ENCODE measurements at regions not wholly inside any gene's neighbourhood (a gene's known extent, or its start where the extent isn't known, plus 50 kb on each side); places are given as distances from the start of the nearest gene placed in this dataset.
"Not testable (repeated sequence)": the region's sequence is repeated elsewhere in the genome, so short reads cannot be mapped to it uniquely, and the experiment has no call there.

GRCh38 chr15:91625506-91625905, 228.0 kb upstream of the SLCO3A1 start:
- DNase-seq, result no peak

- DNase-seq, result no peak
Observed at GRCh38 chr15:91627473-91628278, 225.8 kb upstream of the SLCO3A1 start.

GRCh38 chr15:91630090-91630489, 223.4 kb upstream of the SLCO3A1 start:
- DNase-seq, result no peak

DNA sequence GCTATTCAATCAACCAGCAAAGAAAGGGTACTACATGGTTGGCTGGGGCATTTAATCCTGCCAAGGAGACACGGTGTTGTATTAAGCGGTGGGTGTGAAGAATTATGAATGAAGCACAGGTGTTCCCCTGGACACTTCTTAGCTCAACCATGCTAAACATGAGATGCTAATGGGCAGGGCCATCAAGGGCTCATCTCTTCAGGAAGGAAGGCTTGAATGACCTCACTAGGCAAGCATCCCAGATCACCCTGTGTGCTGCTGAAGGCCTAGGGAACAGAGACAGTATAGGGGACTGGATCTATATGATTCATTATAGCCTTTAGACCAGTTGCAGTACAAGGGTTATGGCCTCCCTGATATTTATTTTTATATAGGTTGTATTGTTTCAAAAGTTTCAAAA, 221.3 kb upstream of the SLCO3A1 start:
- no peak for DNase-seq

GRCh38 chr15:91632981-91633380, 220.5 kb upstream of the SLCO3A1 start:
- no peak for DNase-seq

DNA sequence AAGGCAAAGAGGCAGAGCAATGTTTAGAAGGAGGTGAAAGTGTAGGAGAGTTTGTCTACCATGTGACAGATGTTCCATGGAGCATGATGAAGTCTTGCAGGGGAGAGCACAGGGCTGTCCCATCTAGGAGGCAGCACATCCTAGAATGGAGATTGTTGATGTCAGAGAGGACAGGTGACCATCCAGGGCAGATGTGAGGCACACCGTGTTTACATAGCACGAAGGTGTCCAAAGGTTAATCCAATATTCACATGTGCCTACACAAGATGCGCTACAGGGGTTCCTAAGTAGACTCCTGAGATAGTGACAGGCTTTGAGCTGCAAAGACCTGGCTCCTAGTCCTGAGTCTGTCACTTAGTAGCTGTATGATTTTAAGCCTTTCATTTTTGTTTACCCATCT, 219.3 kb upstream of the SLCO3A1 start:
- no peak for DNase-seq

DNA sequence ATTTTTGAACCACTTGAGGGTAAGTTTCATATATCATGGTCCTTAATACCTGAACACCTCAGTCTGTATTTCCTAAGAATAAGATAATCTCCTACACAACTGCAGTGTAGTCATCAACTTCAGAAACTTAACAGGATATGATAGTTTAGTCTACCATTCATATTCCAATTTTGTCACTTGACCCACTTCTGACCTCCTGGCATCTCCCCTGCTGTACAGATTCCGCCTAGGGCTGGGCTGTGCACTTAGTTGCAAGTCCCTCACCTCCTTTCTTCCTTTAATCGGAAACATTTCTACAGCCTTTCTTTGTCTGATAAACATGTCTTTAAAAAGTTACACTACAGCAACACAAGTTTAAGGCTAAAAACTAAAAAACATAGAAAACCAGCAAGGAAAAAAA, 218.4 kb upstream of the SLCO3A1 start:
- no peak for DNase-seq

- no peak for DNase-seq
Observed at GRCh38 chr15:91635641-91636040, 217.9 kb upstream of the SLCO3A1 start.

- no peak for DNase-seq
Observed at GRCh38 chr15:91649016-91649415, 204.5 kb upstream of the SLCO3A1 start.

- no peak for DNase-seq
Observed at GRCh38 chr15:91649831-91650321, 203.6 kb upstream of the SLCO3A1 start.

DNA sequence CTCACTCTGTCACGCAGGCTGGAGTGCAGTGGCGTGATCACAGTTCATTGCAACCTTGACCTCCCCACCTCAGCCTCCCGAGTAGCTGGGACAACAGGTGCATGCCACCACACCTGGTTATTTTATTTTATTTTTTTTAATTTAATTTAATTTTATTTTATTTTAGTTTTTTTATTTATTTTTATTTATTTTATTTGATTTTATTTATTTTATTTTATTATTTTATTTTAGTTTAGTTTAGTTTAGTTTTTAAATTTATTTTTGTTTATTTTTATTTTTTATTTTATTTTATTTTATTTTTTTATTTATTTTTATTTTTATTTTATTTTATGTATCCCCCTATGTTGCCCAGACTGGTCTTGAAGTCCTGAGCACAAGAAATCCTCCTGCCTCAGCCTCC, 202.3 kb upstream of the SLCO3A1 start:
- DNase-seq, result no peak

GRCh38 chr15:91652610-91653207, 200.8 kb upstream of the SLCO3A1 start:
- no peak for DNase-seq

DNA sequence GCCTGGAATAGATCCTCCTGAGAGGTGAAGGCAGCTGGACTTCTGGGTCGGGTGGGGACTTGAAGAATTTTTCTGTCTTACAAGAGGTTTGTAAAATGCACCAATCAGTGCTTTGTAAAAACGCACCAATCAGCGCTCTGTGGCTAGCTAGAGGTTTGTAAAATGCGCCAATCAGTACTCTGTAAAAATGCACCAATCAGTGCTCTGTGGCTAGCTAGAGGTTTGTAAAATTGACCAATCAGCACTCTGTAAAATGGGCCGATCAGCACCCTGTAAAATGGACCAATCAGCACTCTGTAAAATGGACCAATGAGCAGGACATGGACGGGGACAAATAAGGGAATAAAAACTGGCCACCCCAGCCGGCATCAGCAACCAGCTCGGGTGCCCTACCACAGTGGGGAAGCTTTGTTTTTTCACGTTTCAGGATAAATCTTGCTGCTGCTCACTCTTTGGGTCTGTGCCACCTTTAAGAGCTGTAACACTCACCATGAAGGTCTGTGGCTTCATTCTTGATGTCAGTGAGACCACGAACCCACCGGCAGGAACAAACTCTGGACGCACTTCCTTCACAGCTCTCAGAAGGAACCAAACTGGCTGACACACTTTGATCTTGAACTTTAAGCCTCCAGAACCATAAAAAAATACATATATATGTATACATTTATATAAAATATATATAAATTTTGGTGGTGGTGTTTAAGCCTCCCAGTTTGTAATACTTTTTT, 197.8 kb upstream of the SLCO3A1 start:
- DNase-seq, result not testable (repeated sequence)

DNA sequence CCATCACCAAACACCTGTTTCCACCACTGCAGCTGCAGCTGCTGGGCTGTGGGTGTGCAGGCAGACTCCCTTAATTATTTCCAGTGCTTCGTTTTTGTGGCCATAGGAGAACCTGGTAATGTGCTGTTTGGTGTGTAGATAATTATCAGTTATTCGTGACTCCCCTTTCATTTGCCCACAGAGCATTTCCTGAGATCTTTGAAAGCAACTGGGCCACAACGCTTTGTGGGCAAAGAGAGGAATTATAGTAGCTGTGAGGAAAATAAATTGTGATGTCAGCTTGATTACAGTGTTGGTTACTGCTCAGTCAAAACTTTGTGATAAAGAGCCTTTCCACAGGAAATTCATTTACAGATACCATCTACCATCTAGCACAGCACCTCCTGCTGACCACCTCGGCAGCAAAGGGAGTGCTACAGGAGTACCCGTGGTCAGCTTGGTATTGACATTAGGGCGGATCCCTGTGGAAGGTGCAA, 193.3 kb upstream of the SLCO3A1 start:
- DNase-seq, result no peak

GRCh38 chr15:91664224-91664836, 189.2 kb upstream of the SLCO3A1 start:
- DNase-seq, result no peak

- DNase-seq, result no peak
Observed at GRCh38 chr15:91665212-91665611, 188.3 kb upstream of the SLCO3A1 start.

DNA sequence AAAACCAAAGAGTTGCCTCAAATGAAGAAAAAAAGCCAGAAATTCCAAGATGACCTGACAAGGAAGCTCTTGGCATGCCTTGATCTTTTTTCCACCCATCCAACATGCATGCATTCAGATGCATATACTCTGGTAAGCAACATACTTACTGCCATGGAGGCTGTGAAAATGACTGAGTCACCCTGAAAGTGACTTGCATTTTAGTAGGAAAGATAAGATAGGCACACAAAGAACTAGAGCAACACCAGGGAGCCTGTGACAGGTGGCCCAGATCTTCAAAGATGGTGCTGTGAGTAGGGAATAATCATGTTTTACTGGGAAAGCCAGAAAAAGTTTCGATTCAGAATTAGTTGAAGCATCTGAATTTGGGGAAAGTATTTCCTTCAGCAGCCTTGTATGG, 185.1 kb upstream of the SLCO3A1 start:
- DNase-seq, result no peak

DNA sequence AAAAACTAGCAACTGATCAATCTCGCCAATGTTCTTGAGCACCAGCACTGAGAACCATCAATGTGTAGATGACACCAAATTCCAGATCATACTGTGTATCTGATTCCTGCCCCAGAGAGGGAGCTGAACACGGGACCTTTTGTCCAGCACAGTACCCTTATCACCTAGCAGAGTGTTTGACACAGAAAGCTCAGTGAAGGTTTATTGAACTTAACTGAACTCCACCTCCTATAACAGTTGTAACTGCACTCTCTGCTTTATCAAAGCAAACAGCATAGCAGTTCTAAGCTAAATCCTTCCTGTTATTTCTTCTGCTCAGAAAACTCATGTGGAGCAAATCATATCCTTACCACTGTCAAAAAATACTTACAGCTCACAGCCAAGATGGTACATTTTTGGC, 183.4 kb upstream of the SLCO3A1 start:
- no peak for DNase-seq

DNA sequence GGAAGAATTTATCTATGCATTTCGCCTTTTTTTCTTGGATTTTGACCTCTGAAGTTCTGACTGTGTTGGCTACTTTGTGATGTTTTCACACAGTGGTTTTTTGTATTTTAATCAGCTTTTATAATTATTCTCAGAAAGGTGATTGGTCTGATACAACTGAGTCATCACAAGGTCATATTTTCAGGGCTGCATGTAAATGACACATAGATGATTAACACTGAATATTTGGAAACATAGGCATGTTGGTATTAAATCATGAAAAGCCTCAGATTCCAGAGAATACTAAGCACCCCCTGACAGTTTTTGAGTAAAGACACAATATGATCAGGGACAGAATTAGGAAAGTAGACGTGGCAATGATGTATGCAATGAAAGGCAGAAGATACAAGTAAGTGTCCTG, 175.5 kb upstream of the SLCO3A1 start:
- no peak for DNase-seq

DNA sequence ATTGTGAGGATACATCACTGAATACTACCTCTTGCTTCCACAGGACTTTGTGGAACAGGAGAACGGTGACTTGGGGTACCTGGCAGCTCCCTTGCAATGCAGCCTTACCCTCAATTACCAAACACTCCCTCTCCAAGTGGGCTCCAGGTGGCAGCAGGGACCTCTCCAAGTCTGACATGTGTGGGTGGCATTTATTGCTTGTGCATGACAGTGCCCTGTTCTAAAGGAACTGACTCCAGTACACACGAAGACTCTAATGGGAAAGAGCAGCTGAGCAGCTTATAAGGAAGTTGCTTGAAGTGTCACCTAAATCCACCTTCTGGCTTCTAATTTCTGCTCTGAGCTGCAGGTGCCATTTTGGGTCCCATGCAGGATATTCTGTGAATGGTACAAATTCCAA, 174.1 kb upstream of the SLCO3A1 start:
- DNase-seq, result no peak

- no peak for DNase-seq
Observed at GRCh38 chr15:91685436-91685835, 168.1 kb upstream of the SLCO3A1 start.

DNA sequence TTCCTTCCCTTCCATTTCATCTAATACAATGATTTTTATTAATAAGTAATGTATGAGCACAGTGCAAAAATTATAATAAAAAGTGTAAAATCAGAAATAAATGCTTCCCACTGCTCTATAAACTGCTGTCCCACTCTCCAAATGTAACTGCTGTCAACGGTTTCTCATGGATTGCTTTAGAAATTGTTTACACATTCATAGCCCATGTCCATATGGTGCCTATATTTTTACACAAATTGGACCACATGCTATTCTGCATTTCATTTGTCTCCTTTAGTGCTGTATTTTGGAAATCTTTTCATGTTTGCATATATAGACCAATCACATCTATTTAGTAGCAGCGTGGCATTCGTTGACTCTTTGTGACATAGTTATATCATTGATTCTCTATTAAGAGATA, 164.7 kb upstream of the SLCO3A1 start:
- DNase-seq, result peak; percentile 38

- DNase-seq, result no peak
Observed at GRCh38 chr15:91689377-91689776, 164.1 kb upstream of the SLCO3A1 start.

Data from NCI-H2171 (cell line).